ENCODE measurements at regions not wholly inside any gene's neighbourhood (a gene's known extent, or its start where the extent isn't known, plus 50 kb on each side); places are given as distances from the start of the nearest gene placed in this dataset.

DNA sequence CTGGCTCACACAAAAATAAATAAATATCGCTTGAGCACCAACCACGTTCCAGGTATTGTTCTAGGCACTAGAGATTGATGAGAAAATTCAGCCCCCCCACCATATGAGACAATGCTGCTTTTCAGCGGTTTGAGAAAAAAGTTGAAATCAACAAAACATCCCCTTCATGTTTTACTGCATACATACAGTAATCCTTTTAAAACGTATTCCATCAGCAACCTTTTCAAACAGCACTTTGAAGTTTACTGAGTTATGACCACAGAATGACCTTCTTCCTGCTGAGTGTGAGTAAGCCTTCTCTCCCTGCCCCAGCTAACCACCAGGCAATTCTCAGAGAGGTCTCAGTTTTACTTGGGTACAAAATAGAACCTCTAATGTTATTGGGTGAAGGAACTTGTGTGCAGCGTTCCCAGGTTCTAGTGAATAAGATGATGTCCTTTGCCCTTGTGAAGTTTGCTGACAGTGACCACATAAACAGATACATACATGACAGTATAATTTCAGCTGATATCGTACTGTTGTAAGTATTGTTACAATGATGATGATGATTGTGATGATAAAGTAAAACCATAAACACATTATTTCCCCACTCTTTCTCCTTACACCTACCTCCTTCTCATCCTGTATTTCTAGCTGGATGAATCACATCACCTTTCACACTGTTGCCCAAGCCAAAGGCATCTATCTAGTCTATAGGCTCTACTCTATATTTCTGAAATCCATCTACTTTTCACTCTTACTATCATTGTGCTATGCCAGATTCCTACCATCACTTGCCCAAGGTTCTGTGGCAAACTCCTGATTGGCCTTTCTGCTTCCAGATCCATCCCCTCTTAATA, 124.4 kb upstream of the KRR1 start (continued):
- no peak; the same call in none of the 2 replicates for TF ChIP-seq ZNF614 (CRISPR knock-in tag; IDR thresholded peaks at IDR 0.05; ENCODE audit: borderline replicate concordance)
- TF ChIP-seq SOX5 (CRISPR knock-in tag; IDR thresholded peaks at IDR 0.05; ENCODE audit: borderline replicate concordance) = peak; percentile 96
- TF ChIP-seq, protein P1, sequence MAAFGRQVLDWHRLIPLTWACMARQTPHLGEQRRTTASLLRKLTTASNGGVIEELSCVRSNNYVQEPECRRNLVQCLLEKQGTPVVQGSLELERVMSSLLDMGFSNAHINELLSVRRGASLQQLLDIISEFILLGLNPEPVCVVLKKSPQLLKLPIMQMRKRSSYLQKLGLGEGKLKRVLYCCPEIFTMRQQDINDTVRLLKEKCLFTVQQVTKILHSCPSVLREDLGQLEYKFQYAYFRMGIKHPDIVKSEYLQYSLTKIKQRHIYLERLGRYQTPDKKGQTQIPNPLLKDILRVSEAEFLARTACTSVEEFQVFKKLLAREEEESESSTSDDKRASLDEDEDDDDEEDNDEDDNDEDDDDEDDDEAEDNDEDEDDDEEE (CRISPR knock-in tag; IDR thresholded peaks at IDR 0.05) = no peak
- TF ChIP-seq, protein P2, sequence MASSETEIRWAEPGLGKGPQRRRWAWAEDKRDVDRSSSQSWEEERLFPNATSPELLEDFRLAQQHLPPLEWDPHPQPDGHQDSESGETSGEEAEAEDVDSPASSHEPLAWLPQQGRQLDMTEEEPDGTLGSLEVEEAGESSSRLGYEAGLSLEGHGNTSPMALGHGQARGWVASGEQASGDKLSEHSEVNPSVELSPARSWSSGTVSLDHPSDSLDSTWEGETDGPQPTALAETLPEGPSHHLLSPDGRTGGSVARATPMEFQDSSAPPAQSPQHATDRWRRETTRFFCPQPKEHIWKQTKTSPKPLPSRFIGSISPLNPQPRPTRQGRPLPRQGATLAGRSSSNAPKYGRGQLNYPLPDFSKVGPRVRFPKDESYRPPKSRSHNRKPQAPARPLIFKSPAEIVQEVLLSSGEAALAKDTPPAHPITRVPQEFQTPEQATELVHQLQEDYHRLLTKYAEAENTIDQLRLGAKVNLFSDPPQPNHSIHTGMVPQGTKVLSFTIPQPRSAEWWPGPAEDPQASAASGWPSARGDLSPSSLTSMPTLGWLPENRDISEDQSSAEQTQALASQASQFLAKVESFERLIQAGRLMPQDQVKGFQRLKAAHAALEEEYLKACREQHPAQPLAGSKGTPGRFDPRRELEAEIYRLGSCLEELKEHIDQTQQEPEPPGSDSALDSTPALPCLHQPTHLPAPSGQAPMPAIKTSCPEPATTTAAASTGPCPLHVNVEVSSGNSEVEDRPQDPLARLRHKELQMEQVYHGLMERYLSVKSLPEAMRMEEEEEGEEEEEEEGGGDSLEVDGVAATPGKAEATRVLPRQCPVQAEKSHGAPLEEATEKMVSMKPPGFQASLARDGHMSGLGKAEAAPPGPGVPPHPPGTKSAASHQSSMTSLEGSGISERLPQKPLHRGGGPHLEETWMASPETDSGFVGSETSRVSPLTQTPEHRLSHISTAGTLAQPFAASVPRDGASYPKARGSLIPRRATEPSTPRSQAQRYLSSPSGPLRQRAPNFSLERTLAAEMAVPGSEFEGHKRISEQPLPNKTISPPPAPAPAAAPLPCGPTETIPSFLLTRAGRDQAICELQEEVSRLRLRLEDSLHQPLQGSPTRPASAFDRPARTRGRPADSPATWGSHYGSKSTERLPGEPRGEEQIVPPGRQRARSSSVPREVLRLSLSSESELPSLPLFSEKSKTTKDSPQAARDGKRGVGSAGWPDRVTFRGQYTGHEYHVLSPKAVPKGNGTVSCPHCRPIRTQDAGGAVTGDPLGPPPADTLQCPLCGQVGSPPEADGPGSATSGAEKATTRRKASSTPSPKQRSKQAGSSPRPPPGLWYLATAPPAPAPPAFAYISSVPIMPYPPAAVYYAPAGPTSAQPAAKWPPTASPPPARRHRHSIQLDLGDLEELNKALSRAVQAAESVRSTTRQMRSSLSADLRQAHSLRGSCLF (CRISPR knock-in tag; IDR thresholded peaks at IDR 0.05; ENCODE audit: borderline replicate concordance) = no peak
- no peak; the same call in 1 of the 2 replicates for TF ChIP-seq ZNF292 (CRISPR knock-in tag; IDR thresholded peaks at IDR 0.05; ENCODE audit: borderline replicate concordance, low read depth)
- TF ChIP-seq SP140L (CRISPR knock-in tag; IDR thresholded peaks at IDR 0.05; ENCODE audit: borderline replicate concordance) = no peak
- TF ChIP-seq, protein P3, sequence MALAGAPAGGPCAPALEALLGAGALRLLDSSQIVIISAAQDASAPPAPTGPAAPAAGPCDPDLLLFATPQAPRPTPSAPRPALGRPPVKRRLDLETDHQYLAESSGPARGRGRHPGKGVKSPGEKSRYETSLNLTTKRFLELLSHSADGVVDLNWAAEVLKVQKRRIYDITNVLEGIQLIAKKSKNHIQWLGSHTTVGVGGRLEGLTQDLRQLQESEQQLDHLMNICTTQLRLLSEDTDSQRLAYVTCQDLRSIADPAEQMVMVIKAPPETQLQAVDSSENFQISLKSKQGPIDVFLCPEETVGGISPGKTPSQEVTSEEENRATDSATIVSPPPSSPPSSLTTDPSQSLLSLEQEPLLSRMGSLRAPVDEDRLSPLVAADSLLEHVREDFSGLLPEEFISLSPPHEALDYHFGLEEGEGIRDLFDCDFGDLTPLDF (CRISPR knock-in tag; IDR thresholded peaks at IDR 0.05) = no peak
- no peak for TF ChIP-seq ZSCAN22 (CRISPR knock-in tag; IDR thresholded peaks at IDR 0.05)
- no peak for TF ChIP-seq ZNF761 (CRISPR knock-in tag; conservative IDR thresholded peaks at IDR 0.05)
- TF ChIP-seq ZNF83 (CRISPR knock-in tag; IDR thresholded peaks at IDR 0.05; ENCODE audit: borderline replicate concordance) = no peak
- TF ChIP-seq, protein P4, sequence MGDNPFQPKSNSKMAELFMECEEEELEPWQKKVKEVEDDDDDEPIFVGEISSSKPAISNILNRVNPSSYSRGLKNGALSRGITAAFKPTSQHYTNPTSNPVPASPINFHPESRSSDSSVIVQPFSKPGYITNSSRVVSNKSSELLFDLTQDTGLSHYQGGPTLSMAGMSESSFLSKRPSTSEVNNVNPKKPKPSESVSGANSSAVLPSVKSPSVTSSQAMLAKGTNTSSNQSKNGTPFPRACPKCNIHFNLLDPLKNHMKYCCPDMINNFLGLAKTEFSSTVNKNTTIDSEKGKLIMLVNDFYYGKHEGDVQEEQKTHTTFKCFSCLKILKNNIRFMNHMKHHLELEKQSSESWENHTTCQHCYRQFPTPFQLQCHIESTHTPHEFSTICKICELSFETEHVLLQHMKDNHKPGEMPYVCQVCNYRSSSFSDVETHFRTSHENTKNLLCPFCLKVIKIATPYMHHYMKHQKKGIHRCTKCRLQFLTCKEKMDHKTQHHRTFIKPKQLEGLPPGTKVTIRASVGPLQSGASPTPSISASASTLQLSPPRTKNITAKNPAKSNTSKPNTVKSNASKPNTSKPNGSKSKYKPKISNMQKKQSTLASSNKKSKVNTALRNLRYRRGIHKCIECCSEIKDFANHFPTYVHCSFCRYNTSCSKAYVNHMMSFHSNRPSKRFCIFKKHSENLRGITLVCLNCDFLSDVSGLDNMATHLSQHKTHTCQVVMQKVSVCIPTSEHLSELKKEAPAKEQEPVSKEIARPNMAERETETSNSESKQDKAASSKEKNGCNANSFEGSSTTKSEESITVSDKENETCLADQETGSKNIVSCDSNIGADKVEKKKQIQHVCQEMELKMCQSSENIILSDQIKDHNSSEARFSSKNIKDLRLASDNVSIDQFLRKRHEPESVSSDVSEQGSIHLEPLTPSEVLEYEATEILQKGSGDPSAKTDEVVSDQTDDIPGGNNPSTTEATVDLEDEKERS (CRISPR knock-in tag; IDR thresholded peaks at IDR 0.05) = no peak
- TF ChIP-seq SETDB1 (CRISPR knock-in tag; IDR thresholded peaks at IDR 0.05; ENCODE audit: borderline replicate concordance) = no peak
- TF ChIP-seq, protein P5, sequence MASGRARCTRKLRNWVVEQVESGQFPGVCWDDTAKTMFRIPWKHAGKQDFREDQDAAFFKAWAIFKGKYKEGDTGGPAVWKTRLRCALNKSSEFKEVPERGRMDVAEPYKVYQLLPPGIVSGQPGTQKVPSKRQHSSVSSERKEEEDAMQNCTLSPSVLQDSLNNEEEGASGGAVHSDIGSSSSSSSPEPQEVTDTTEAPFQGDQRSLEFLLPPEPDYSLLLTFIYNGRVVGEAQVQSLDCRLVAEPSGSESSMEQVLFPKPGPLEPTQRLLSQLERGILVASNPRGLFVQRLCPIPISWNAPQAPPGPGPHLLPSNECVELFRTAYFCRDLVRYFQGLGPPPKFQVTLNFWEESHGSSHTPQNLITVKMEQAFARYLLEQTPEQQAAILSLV (CRISPR knock-in tag; IDR thresholded peaks at IDR 0.05; ENCODE audit: borderline replicate concordance) = no peak
- TF ChIP-seq RBFOX2 (IDR thresholded peaks at IDR 0.05; ENCODE audit: low read depth, low read length) = no peak
- no peak for TF ChIP-seq CENPX (CRISPR knock-in tag; IDR thresholded peaks at IDR 0.05)
- TF ChIP-seq, protein P6, sequence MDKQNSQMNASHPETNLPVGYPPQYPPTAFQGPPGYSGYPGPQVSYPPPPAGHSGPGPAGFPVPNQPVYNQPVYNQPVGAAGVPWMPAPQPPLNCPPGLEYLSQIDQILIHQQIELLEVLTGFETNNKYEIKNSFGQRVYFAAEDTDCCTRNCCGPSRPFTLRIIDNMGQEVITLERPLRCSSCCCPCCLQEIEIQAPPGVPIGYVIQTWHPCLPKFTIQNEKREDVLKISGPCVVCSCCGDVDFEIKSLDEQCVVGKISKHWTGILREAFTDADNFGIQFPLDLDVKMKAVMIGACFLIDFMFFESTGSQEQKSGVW (CRISPR knock-in tag; IDR thresholded peaks at IDR 0.05; ENCODE audit: borderline replicate concordance) = no peak
